Effector memory CD8-positive, alpha-beta T cell (primary cell): ENCODE measurements at regions not wholly inside any gene's neighbourhood (a gene's known extent, or its start where the extent isn't known, plus 50 kb on each side); places are given as distances from the start of the nearest gene placed in this dataset.

Experiments
- ATAC-seq: fragments of 150-1000 bp; cut with Tn5 transposase; replicated peaks from 2 replicates; pipeline ENCODE4 v1.10.0; 2021; ENCODE audit warnings: mild to moderate bottlenecking, moderate library complexity
- DNase-seq, 3 experiments: peaks; one replicate each; pipeline ENCODE4 v3.0.0; 2021
- H3K27ac Mint-ChIP-seq, 2 donors: one replicate each; pipeline ENCODE4 v1.8.0; 2022; ENCODE audit warnings: mild to moderate bottlenecking in 2 of 2, mixed read lengths in 2 of 2, moderate library complexity in 2 of 2
- H3K27me3 Mint-ChIP-seq, 2 donors: one replicate each; pipeline ENCODE4 v1.8.0; 2022; ENCODE audit warnings: mixed read lengths in 2 of 2
- H3K36me3 Mint-ChIP-seq: one replicate; pipeline ENCODE4 v1.8.0; 2022; ENCODE audit warnings: mild to moderate bottlenecking, moderate library complexity, mixed read lengths; ENCODE audit not compliant: insufficient read depth
- H3K4me1 Mint-ChIP-seq, 2 donors: one replicate each; pipeline ENCODE4 v1.8.0; 2022; ENCODE audit warnings: low read depth in 2 of 2, mixed read lengths in 2 of 2
- H3K4me3 Mint-ChIP-seq, 2 donors: one replicate each; pipeline ENCODE4 v1.8.0; 2022; ENCODE audit warnings: mild to moderate bottlenecking in 2 of 2, mixed read lengths in 2 of 2, moderate library complexity in 2 of 2
- H3K9me3 Mint-ChIP-seq, 2 donors: one replicate each; pipeline ENCODE4 v1.8.0; 2022; ENCODE audit warnings: mixed read lengths in 2 of 2

GRCh38 chr21:14878971-14879370 is 185.8 kb downstream of the NRIP1 start:
- no peak for ATAC-seq

GRCh38 chr21:14877581-14878228 is 187.1 kb downstream of the NRIP1 start:
- Mint-ChIP-seq H3K4me1 (no peaks in the 10 kb centered on the region), H3K27me3 (peaks cover 0 to 4% of the 10 kb centered on the region in 2 donors), H3K9me3 (no peaks in the 10 kb centered on the region), H3K36me3 (no peaks in the 10 kb centered on the region), H3K4me3 (no peak overlapping the region), H3K27ac (no peak overlapping the region)
- ATAC-seq (peak; percentile 58), DNase-seq (no peak)

More at GRCh38 chr21:14878971-14879370, 185.8 kb downstream of the NRIP1 start:
- H3K4me3 Mint-ChIP-seq, result no peak overlapping the region
- no peaks in the 10 kb centered on the region for H3K9me3 Mint-ChIP-seq
- H3K27me3 Mint-ChIP-seq, result peaks cover 0 to 4% of the 10 kb centered on the region in 2 donors
- no peak overlapping the region for H3K27ac Mint-ChIP-seq
- DNase-seq, result no peak
- no peaks in the 10 kb centered on the region for H3K36me3 Mint-ChIP-seq
- no peaks in the 10 kb centered on the region for H3K4me1 Mint-ChIP-seq

- H3K9me3 Mint-ChIP-seq, result no peaks in the 10 kb centered on the region
- no peak overlapping the region for H3K27ac Mint-ChIP-seq
- no peak overlapping the region for H3K4me3 Mint-ChIP-seq
- peaks cover 0 to 4% of the 10 kb centered on the region in 2 donors for H3K27me3 Mint-ChIP-seq
- DNase-seq (no peak), ATAC-seq (no peak)
- no peaks in the 10 kb centered on the region for H3K36me3 Mint-ChIP-seq
- no peaks in the 10 kb centered on the region for H3K4me1 Mint-ChIP-seq
These were observed 188.3 kb downstream of the NRIP1 start for GRCh38 chr21:14876524-14876840.

- no peak overlapping the region for H3K4me3 Mint-ChIP-seq
These were observed 188.9 kb downstream of the NRIP1 start for GRCh38 chr21:14875704-14876523.

GRCh38 chr21:14875186-14875585 is 189.6 kb downstream of the NRIP1 start:
- no peaks in the 10 kb centered on the region for H3K36me3 Mint-ChIP-seq

More at GRCh38 chr21:14875704-14876523, 188.9 kb downstream of the NRIP1 start:
- peaks cover 0 to 2% of the 10 kb centered on the region in 2 donors for H3K27me3 Mint-ChIP-seq
- no peak overlapping the region for H3K27ac Mint-ChIP-seq
- no peaks in the 10 kb centered on the region for H3K9me3 Mint-ChIP-seq
- no peaks in the 10 kb centered on the region for H3K4me1 Mint-ChIP-seq
- ATAC-seq (no peak), DNase-seq (no peak)
- no peaks in the 10 kb centered on the region for H3K36me3 Mint-ChIP-seq

GRCh38 chr21:14874379-14874778 is 190.4 kb downstream of the NRIP1 start:
- H3K9me3 Mint-ChIP-seq, result no peaks in the 10 kb centered on the region
- peaks cover 0 to under 1% of the 10 kb centered on the region in 2 donors for H3K27me3 Mint-ChIP-seq
- ATAC-seq (no peak), DNase-seq (no peak)
- no peak overlapping the region for H3K27ac Mint-ChIP-seq
- peaks cover 0 to 2% of the 10 kb centered on the region in 2 donors for H3K4me1 Mint-ChIP-seq
- no peaks in the 10 kb centered on the region for H3K36me3 Mint-ChIP-seq
- H3K4me3 Mint-ChIP-seq, result no peak overlapping the region

More at GRCh38 chr21:14875186-14875585, 189.6 kb downstream of the NRIP1 start:
- Mint-ChIP-seq H3K27me3 (no peaks in the 10 kb centered on the region), H3K4me1 (peaks cover 0 to 2% of the 10 kb centered on the region in 2 donors), H3K4me3 (no peak overlapping the region), H3K27ac (no peak overlapping the region), H3K9me3 (no peaks in the 10 kb centered on the region)
- DNase-seq (no peak), ATAC-seq (no peak)

- H3K4me3 Mint-ChIP-seq, result no peak overlapping the region
- no peak overlapping the region for H3K27ac Mint-ChIP-seq
- ATAC-seq (no peak), DNase-seq (no peak)
- no peaks in the 10 kb centered on the region for H3K9me3 Mint-ChIP-seq
- peaks cover 0 to 2% of the 10 kb centered on the region in 2 donors for H3K4me1 Mint-ChIP-seq
- peaks cover 0 to 7% of the 10 kb centered on the region in 2 donors for H3K27me3 Mint-ChIP-seq
- H3K36me3 Mint-ChIP-seq, result no peaks in the 10 kb centered on the region
These were observed 192.9 kb downstream of the NRIP1 start for GRCh38 chr21:14871861-14872260.

- H3K4me3 Mint-ChIP-seq, result no peak overlapping the region
- H3K27me3 Mint-ChIP-seq, result peaks cover 0 to 7% of the 10 kb centered on the region in 2 donors
- H3K4me1 Mint-ChIP-seq, result peaks cover 0 to 7% of the 10 kb centered on the region in 2 donors
- ATAC-seq, result no peak
- H3K9me3 Mint-ChIP-seq, result no peaks in the 10 kb centered on the region
- no peaks in the 10 kb centered on the region for H3K36me3 Mint-ChIP-seq
- no peak overlapping the region for H3K27ac Mint-ChIP-seq
- DNase-seq, result no peak
These were observed 194.0 kb downstream of the NRIP1 start for GRCh38 chr21:14870853-14871149.

- Mint-ChIP-seq H3K27ac (no peak overlapping the region), H3K4me1 (peaks cover 0 to 7% of the 10 kb centered on the region in 2 donors), H3K27me3 (peaks cover 0 to 7% of the 10 kb centered on the region in 2 donors), H3K4me3 (no peak overlapping the region), H3K36me3 (no peaks in the 10 kb centered on the region), H3K9me3 (no peaks in the 10 kb centered on the region)
- no peak for ATAC-seq
- no peak for DNase-seq
These were observed 194.6 kb downstream of the NRIP1 start for GRCh38 chr21:14869984-14870852.

GRCh38 chr21:14866859-14867765 is 197.7 kb downstream of the NRIP1 start:
- ATAC-seq (no peak), DNase-seq (no peak)
- H3K9me3 Mint-ChIP-seq, result no peaks in the 10 kb centered on the region
- no peaks in the 10 kb centered on the region for H3K36me3 Mint-ChIP-seq
- H3K4me1 Mint-ChIP-seq, result peaks cover 0 to 7% of the 10 kb centered on the region in 2 donors
- H3K27me3 Mint-ChIP-seq, result peaks cover 0 to 7% of the 10 kb centered on the region in 2 donors
- no peak overlapping the region for H3K4me3 Mint-ChIP-seq
- H3K27ac Mint-ChIP-seq, result no peak overlapping the region

- peaks cover 0 to 4% of the 10 kb centered on the region in 2 donors for H3K4me1 Mint-ChIP-seq
- no peak overlapping the region for H3K27ac Mint-ChIP-seq
- no peaks in the 10 kb centered on the region for H3K36me3 Mint-ChIP-seq
- no peak overlapping the region for H3K4me3 Mint-ChIP-seq
- ATAC-seq, result peak; percentile 48
- peak in 2 of 3 experiments; percentile 3 for DNase-seq
- H3K9me3 Mint-ChIP-seq, result no peaks in the 10 kb centered on the region
- peaks cover 0 to 6% of the 10 kb centered on the region in 2 donors for H3K27me3 Mint-ChIP-seq
These were observed 200.4 kb downstream of the NRIP1 start for GRCh38 chr21:14864211-14865021.

GRCh38 chr21:14863745-14864210 is 201.0 kb downstream of the NRIP1 start:
- Mint-ChIP-seq H3K27ac (no peak overlapping the region), H3K27me3 (no peaks in the 10 kb centered on the region), H3K4me1 (peaks cover 0 to 4% of the 10 kb centered on the region in 2 donors), H3K4me3 (no peak overlapping the region), H3K36me3 (no peaks in the 10 kb centered on the region), H3K9me3 (no peaks in the 10 kb centered on the region)
- ATAC-seq (no peak), DNase-seq (no peak)
